HepG2 (cell line): ENCODE measurements at regions not wholly inside any gene's neighbourhood (a gene's known extent, or its start where the extent isn't known, plus 50 kb on each side); places are given as distances from the start of the nearest gene placed in this dataset.

Source experiments
- ATAC-seq: fragments of 200-7000 bp; cut with Tn5 transposase; 3 replicates; pipeline ENCODE4 v1.9.1; 2020; ENCODE audit warnings: mild to moderate bottlenecking, moderate library complexity
- BruUV-seq: library from RNA; stranded (reverse); fragments of 400-500 nt; replicated peaks from 2 replicates; lab custom pipeline; 2021; lab: Mats Ljungman, UMichigan
- CTCF ChIA-PET: fragments of 300-600 bp; formaldehyde crosslinking; extraction: SDS; loops from one replicate; lab custom pipeline; 2021; ENCODE audit warnings: low total read pairs, inconsistent platforms, low intra/inter-chr PET ratio; lab: Yijun Ruan, JAX
- POLR2A ChIA-PET: fragments of 350-600 bp; sonication (Branson Sonifier 250); formaldehyde crosslinking; loops from one replicate; lab custom pipeline; 2020; ENCODE audit warnings: antibody characterized with exemption, inconsistent platforms; lab: Yijun Ruan, JAX
- DNase-seq: peaks from one replicate; pipeline ENCODE4 v3.0.0-alpha.2; 2015; ENCODE audit warnings: low spot score
- FAIRE-seq: peaks from 3 replicates; lab custom pipeline; 2011; peaks lifted over from hg19 to GRCh38; lab: Jason Lieb, UNC
- H2AFZ ChIP-seq: one replicate; pipeline ENCODE4 v1.6.1; 2011; ENCODE audit warnings: low read length, inconsistent platforms
- H3K27ac ChIP-seq: fragments of 300-600 bp; 3 replicates; pipeline ENCODE4 v1.8.0; 2011; ENCODE audit warnings: mixed run types, mild to moderate bottlenecking, mixed read lengths, low read length, inconsistent platforms; ENCODE audit not compliant: insufficient read depth; ENCODE audit errors: extremely low read length
- H3K27me3 ChIP-seq, 2 experiments: fragments of 200-600 bp in 1 of 2; 2 replicates in 1 of 2; 3 replicates in 1 of 2; pipeline versions ENCODE4 v1.6.0 to v1.8.0; 2011; ENCODE audit warnings: low read length in 2 of 2, mild to moderate bottlenecking in 2 of 2, moderate library complexity in 2 of 2, inconsistent platforms in 1 of 2; ENCODE audit not compliant: insufficient read depth in 2 of 2, control insufficient read depth in 1 of 2
- H3K36me3 ChIP-seq, 2 experiments: fragments of 200-600 bp in 1 of 2; replicated peaks in 1 of 2; 2 replicates in 1 of 2; 3 replicates in 1 of 2; pipeline versions ENCODE4 v1.5.1 to v1.8.0; 2011; ENCODE audit warnings: low read length in 2 of 2, inconsistent platforms in 1 of 2; ENCODE audit not compliant: insufficient read depth in 2 of 2, control insufficient read depth in 1 of 2
- H3K4me1 ChIP-seq: 2 replicates; pipeline ENCODE4 v1.5.1; 2012; ENCODE audit warnings: low read length, inconsistent platforms; ENCODE audit not compliant: insufficient read depth
- H3K4me2 ChIP-seq: 2 replicates; pipeline ENCODE4 v1.6.0; 2011; ENCODE audit warnings: low read depth, low read length, inconsistent platforms
- H3K4me3 ChIP-seq, 3 experiments: fragments of 200-600 bp in 1 of 3; sonication (generic), shearing (Covaris generic) in 1 of 3; replicated peaks in 1 of 3; 2 replicates each; pipeline ENCODE4 v1.5.1; 2011 to 2016; ENCODE audit warnings: low read length in 3 of 3, inconsistent platforms in 2 of 3, low read depth in 2 of 3, mild to moderate bottlenecking in 2 of 3, control low read depth in 1 of 3, mixed read lengths in 1 of 3; ENCODE audit not compliant: insufficient read depth in 1 of 3
- H3K79me2 ChIP-seq: one replicate; pipeline ENCODE4 v1.6.1; 2011; ENCODE audit warnings: low read length, inconsistent platforms; ENCODE audit not compliant: insufficient read depth
- H3K9ac ChIP-seq: 2 replicates; pipeline ENCODE4 v1.6.0; 2011; ENCODE audit warnings: mild to moderate bottlenecking, low read depth, low read length, inconsistent platforms; ENCODE audit not compliant: insufficient read depth
- H3K9me3 ChIP-seq: 2 replicates; pipeline ENCODE4 v1.5.1; 2012; ENCODE audit warnings: mild to moderate bottlenecking, low read length
- H4K20me1 ChIP-seq: 2 replicates; pipeline ENCODE4 v1.6.0; 2011; ENCODE audit warnings: inconsistent platforms, mild to moderate bottlenecking, low read length, moderate library complexity; ENCODE audit not compliant: insufficient read depth
- CEBPB ChIP-seq: IDR thresholded peaks from 2 replicates; pipeline ENCODE4 v1.6.1; 2011; ENCODE audit warnings: low read depth, low read length, improper control_type of control experiment, borderline replicate concordance
- HMG20B ChIP-seq: conservative IDR thresholded peaks from 2 replicates; pipeline ENCODE4 v1.6.1; 2016; ENCODE audit warnings: missing genetic modification reagents, missing compliant biosample characterization
- HNRNPL ChIP-seq: fragments of 200-400 bp; formaldehyde crosslinking; IDR thresholded peaks from 2 replicates; pipeline ENCODE4 v1.6.1; 2017; ENCODE audit warnings: mild to moderate bottlenecking, low read depth, low read length
- KAT8 ChIP-seq: IDR thresholded peaks from 2 replicates; pipeline ENCODE4 v1.6.1; 2016; ENCODE audit warnings: missing genetic modification reagents, missing compliant biosample characterization
- MATR3 ChIP-seq: sonication (generic); formaldehyde crosslinking; IDR thresholded peaks from 2 replicates; pipeline ENCODE4 v1.4.0; 2020; ENCODE audit warnings: missing genetic modification reagents
- RFXAP ChIP-seq: sonication (generic); formaldehyde crosslinking; IDR thresholded peaks from 2 replicates; pipeline ENCODE4 v1.4.0; 2020; ENCODE audit warnings: missing genetic modification reagents, borderline replicate concordance
- ZNF552 ChIP-seq: sonication (generic); formaldehyde crosslinking; IDR thresholded peaks from 2 replicates; pipeline ENCODE4 v1.9.0; 2022; ENCODE audit warnings: missing genetic modification reagents, mild to moderate bottlenecking, borderline replicate concordance
- WGBS: methylation state at CpG from one replicate; pipeline ENCODE4 v1.1.6; 2017; ENCODE audit warnings: low lambda C conversion rate; 5-methylcytosine and 5-hydroxymethylcytosine counted together
- in situ Hi-C: cut with HindIII; loops from 2 replicates; pipeline ENCODE4 v1.10.0; 2017; ENCODE audit warnings: low pct_unique_long_range_greater_than_20kb; ENCODE audit not compliant: extremely low pct_ligation_motif_present
- intact Hi-C: fragments of 100-400 bp; cut with micrococcal nuclease; formaldehyde crosslinking; loops from one replicate; pipeline ENCODE4 v1.10.0; 2022; ENCODE audit not compliant: unreplicated experiment
- TF ChIP-seq, protein P1 (sequence below), 2 experiments: fragments of 450-650 bp in 1 of 2; sonication (generic) in 1 of 2; formaldehyde crosslinking in 1 of 2; IDR thresholded peaks; 2 replicates each; pipeline versions ENCODE4 v1.6.1 to v1.8.0; 2016 to 2022; ENCODE audit warnings: antibody characterized with exemption in 1 of 2, mild to moderate bottlenecking in 1 of 2, missing genetic modification reagents in 1 of 2

DNA sequence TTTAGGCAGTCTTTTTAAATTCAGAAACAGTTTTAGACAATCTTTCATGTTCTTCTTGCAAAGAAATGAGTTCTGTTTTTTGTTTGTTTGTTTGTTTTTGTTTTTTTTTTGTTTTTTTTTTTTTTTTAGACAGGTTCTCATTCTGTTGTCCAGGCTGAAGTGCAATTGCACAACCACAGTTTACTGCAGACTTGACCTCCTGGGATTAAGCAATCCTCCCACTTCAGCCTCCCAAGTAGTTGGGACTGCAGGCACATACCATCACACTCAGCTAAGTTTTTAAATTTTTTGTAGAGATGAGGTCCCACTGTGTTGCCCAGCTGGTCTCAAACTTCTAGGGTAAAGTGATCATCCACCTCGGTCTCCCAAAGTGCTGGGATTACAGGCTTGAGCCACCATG, 96.2 kb downstream of the OTOR start:
- intact Hi-C loops (no loop called here), in situ Hi-C loops (no loop called here)
- Histone ChIP-seq H4K20me1 (no peaks in the 10 kb centered on the region), H2AFZ (no peak overlapping the region), H3K4me2 (no peak overlapping the region), H3K4me1 (no peaks in the 10 kb centered on the region), H3K9me3 (no peaks in the 10 kb centered on the region), H3K27ac (no peak overlapping the region), H3K79me2 (no peaks in the 10 kb centered on the region), H3K36me3 (no peaks in the 10 kb centered on the region), H3K9ac (no peak overlapping the region), H3K4me3 (no peak overlapping the region), H3K27me3 (no peaks in the 10 kb centered on the region)
- ChIA-PET POLR2A (no interaction called here), CTCF (no interaction called here)
- WGBS = 0% methylated on average over 1 of the region's 1 CpG
- BruUV-seq = no TSS peak
- no peak for ATAC-seq
- no peak for TF ChIP-seq HMG20B (CRISPR knock-in tag)
- TF ChIP-seq HNRNPL = no peak
- no peak for TF ChIP-seq RFXAP (CRISPR knock-in tag)
- TF ChIP-seq KAT8 (CRISPR knock-in tag) = no peak
- peak; percentile 75; the same call in 1 of the 2 replicates for TF ChIP-seq CEBPB
- DNase-seq = no peak
- FAIRE-seq = no peak

DNA sequence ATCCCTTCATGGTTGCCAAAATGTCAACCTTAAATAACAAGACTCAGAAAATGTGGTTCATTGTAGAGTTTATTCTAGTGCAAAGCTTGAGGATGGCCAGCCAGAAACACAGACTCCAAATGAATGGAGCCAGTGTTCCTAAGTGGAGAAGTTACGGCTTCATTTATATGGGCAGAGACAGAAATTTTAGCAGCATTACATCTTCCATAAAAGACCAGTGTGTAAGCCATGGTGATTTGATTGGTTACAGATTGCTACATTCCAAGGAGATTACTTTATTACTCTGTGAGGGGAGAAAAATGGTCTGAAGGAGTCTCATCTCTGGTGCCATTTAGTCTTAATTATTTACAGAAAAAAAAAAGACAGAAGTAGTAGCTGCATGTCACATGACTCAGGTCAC, 97.8 kb downstream of the OTOR start:
- no peak overlapping the region for H3K4me3 ChIP-seq
- in situ Hi-C loops (no loop called here), intact Hi-C loops (no loop called here)
- no peak overlapping the region for H3K9ac ChIP-seq
- no peaks in the 10 kb centered on the region for H3K79me2 ChIP-seq
- H3K36me3 ChIP-seq = no peaks in the 10 kb centered on the region
- POLR2A ChIA-PET = no interaction called here
- H3K27ac ChIP-seq = no peak overlapping the region
- no peak overlapping the region for H2AFZ ChIP-seq
- no TSS peak for BruUV-seq
- ATAC-seq (no peak), FAIRE-seq (no peak), DNase-seq (no peak)
- CTCF ChIA-PET = no interaction called here
- no peaks in the 10 kb centered on the region for H4K20me1 ChIP-seq
- H3K9me3 ChIP-seq = no peaks in the 10 kb centered on the region
- 30% methylated on average over 1 of the region's 1 CpG for WGBS
- H3K4me1 ChIP-seq = no peaks in the 10 kb centered on the region
- no peaks in the 10 kb centered on the region for H3K27me3 ChIP-seq
- no peak overlapping the region for H3K4me2 ChIP-seq
- TF ChIP-seq MATR3 (CRISPR knock-in tag) (no peak), ZNF552 (CRISPR knock-in tag) (no peak)
- TF ChIP-seq, protein P1, sequence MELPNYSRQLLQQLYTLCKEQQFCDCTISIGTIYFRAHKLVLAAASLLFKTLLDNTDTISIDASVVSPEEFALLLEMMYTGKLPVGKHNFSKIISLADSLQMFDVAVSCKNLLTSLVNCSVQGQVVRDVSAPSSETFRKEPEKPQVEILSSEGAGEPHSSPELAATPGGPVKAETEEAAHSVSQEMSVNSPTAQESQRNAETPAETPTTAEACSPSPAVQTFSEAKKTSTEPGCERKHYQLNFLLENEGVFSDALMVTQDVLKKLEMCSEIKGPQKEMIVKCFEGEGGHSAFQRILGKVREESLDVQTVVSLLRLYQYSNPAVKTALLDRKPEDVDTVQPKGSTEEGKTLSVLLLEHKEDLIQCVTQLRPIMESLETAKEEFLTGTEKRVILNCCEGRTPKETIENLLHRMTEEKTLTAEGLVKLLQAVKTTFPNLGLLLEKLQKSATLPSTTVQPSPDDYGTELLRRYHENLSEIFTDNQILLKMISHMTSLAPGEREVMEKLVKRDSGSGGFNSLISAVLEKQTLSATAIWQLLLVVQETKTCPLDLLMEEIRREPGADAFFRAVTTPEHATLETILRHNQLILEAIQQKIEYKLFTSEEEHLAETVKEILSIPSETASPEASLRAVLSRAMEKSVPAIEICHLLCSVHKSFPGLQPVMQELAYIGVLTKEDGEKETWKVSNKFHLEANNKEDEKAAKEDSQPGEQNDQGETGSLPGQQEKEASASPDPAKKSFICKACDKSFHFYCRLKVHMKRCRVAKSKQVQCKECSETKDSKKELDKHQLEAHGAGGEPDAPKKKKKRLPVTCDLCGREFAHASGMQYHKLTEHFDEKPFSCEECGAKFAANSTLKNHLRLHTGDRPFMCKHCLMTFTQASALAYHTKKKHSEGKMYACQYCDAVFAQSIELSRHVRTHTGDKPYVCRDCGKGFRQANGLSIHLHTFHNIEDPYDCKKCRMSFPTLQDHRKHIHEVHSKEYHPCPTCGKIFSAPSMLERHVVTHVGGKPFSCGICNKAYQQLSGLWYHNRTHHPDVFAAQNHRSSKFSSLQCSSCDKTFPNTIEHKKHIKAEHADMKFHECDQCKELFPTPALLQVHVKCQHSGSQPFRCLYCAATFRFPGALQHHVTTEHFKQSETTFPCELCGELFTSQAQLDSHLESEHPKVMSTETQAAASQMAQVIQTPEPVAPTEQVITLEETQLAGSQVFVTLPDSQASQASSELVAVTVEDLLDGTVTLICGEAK (IDR thresholded peaks at IDR 0.05) = 0 out of 2 replicates have a peak, but pooled peaks have one; percentile 4
- TF ChIP-seq, protein P1 (CRISPR knock-in tag; IDR thresholded peaks at IDR 0.05) = no peak
